Activated T-helper 2 cell treated with anti-CD3 and anti-CD28 coated beads, Interferon-gamma antibody, Interleukin-2, Interleukin-4, amounts not matched to agents 10 μg/mL and 5 μg/mL and 100 μg/mL, durations not matched to agents 14 hours and 24 hours and 36 hours (primary cell): ENCODE measurements at regions not wholly inside any gene's neighbourhood (a gene's known extent, or its start where the extent isn't known, plus 50 kb on each side); places are given as distances from the start of the nearest gene placed in this dataset.
"Not testable (repeated sequence)": the region's sequence is repeated elsewhere in the genome, so short reads cannot be mapped to it uniquely, and the experiment has no call there.

ENCODE experiments used
- DNase-seq: peaks from one replicate; pipeline ENCODE4 v3.0.0; 2021; ENCODE audit warnings: low spot score
- H3K27ac Mint-ChIP-seq: one replicate; pipeline ENCODE4 v1.8.0; 2021; ENCODE audit warnings: mixed read lengths
- H3K27me3 Mint-ChIP-seq: one replicate; pipeline ENCODE4 v1.8.0; 2021; ENCODE audit warnings: low read depth, mixed read lengths
- H3K36me3 Mint-ChIP-seq: one replicate; pipeline ENCODE4 v1.8.0; 2021; ENCODE audit warnings: low read depth, mixed read lengths
- H3K4me1 Mint-ChIP-seq: one replicate; pipeline ENCODE4 v1.8.0; 2021; ENCODE audit warnings: low read depth, mixed read lengths
- H3K4me3 Mint-ChIP-seq: one replicate; pipeline ENCODE4 v1.8.0; 2021; ENCODE audit warnings: low read depth, mild to moderate bottlenecking, moderate library complexity, mixed read lengths
- H3K9me3 Mint-ChIP-seq: one replicate; pipeline ENCODE4 v1.8.0; 2021; ENCODE audit warnings: mixed read lengths
- intact Hi-C: fragments of 100-400 bp; cut with micrococcal nuclease; formaldehyde crosslinking; loops from one replicate; pipeline ENCODE4 v1.15.1; 2023

DNA sequence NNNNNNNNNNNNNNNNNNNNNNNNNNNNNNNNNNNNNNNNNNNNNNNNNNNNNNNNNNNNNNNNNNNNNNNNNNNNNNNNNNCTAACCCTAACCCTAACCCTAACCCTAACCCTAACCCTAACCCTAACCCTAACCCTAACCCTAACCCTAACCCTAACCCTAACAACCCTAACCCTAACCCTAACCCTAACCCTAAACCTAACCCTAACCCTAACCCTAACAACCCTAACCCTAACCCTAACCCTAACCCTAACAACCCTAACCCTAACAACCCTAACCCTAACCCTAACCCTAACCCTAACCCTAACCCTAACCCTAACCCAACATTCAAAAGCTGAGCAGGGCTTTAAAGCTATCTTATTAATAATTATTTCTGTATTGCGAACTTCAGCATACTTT lies 182.5 kb upstream of the FAM20C start:
- H3K9me3 Mint-ChIP-seq, H3K4me3 Mint-ChIP-seq, H3K27me3 Mint-ChIP-seq, DNase-seq, intact Hi-C loops, H3K4me1 Mint-ChIP-seq, H3K27ac Mint-ChIP-seq, H3K36me3 Mint-ChIP-seq: not testable (repeated sequence)

DNA sequence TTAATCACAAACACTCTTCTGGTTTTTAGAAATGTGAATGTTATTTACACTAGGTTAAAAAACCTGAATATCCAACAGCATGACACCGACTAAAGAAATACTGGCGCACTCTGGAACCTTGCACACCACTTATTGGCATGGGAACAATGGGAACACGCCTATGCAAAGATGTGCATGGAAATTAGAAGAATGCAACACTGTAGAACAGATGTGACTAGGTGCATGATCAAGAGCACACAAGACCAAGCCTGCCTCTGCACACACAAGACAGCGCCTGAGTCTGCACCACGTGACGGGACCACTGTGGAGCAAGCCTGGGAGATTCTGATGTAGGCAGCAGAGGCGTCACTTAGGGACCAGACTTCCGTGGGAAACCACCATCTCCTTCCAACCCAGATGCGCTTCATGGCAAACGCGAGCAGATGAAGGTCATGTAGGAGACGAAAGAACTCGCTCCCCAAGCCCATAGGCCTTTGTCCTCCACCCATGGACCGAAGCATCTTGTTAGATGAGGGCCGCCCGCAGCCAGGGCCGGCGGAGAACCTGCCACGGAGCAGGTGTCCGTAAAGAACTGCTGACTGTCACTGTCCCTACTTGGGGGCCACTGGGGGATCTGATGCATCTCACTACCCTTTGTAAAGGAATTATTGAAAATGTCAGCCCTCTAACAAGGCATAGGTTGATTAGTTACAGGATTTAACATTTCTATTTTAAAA lies 159.6 kb upstream of the FAM20C start:
- H3K4me1 Mint-ChIP-seq, H3K27ac Mint-ChIP-seq, H3K27me3 Mint-ChIP-seq, DNase-seq, H3K4me3 Mint-ChIP-seq, intact Hi-C loops, H3K36me3 Mint-ChIP-seq, H3K9me3 Mint-ChIP-seq: not testable (repeated sequence)

DNA sequence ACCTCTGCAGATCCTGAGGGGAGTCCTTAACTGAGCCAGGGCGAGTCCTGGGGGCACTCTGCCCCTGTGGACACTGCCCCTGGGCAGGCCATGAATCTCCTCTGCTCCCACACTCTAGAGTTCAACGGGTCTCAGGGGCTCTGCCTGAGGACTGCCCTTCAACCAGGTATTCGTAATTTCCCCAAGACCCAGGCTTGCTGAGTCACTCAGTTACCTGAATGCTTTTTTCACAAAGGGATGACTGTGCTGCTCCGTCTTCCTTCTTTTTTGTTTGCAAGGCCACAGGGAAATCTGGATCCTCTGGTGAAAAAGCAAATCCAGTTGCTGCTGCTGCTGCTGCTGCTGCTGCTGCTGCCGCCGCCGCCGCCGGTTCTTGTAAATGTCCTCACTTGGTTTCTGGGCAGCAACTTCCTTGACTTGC lies 157.2 kb upstream of the FAM20C start:
- H3K4me1 Mint-ChIP-seq, H3K36me3 Mint-ChIP-seq, DNase-seq, intact Hi-C loops, H3K27me3 Mint-ChIP-seq, H3K27ac Mint-ChIP-seq, H3K9me3 Mint-ChIP-seq, H3K4me3 Mint-ChIP-seq: not testable (repeated sequence)

DNA sequence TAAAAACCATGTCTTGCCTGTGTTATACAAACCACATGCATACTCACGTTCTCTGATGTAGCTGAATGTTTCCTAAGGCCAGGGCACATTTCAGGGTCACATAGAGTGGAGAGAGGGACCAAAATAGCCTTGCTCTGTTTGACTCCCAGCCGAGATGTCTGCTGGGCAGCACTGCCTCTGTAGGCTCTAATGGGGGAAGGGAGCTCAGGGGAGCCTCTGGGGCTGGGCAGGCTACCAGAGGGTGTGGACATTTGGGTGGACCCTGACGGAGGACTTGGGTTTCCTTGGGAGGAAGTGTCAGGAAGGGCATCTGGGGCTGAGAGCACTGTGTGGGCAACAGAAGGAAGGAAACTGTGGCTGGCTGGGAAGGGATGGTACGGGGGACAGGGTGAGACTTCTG lies 155.8 kb upstream of the FAM20C start:
- H3K27ac Mint-ChIP-seq, H3K9me3 Mint-ChIP-seq, H3K36me3 Mint-ChIP-seq, DNase-seq, intact Hi-C loops, H3K4me3 Mint-ChIP-seq, H3K27me3 Mint-ChIP-seq, H3K4me1 Mint-ChIP-seq: not testable (repeated sequence)

GRCh38 chr7:37656-38055 lies 154.7 kb upstream of the FAM20C start:
- H3K9me3 Mint-ChIP-seq, DNase-seq, H3K4me3 Mint-ChIP-seq, H3K4me1 Mint-ChIP-seq, H3K36me3 Mint-ChIP-seq, H3K27me3 Mint-ChIP-seq, H3K27ac Mint-ChIP-seq, intact Hi-C loops: not testable (repeated sequence)

DNA sequence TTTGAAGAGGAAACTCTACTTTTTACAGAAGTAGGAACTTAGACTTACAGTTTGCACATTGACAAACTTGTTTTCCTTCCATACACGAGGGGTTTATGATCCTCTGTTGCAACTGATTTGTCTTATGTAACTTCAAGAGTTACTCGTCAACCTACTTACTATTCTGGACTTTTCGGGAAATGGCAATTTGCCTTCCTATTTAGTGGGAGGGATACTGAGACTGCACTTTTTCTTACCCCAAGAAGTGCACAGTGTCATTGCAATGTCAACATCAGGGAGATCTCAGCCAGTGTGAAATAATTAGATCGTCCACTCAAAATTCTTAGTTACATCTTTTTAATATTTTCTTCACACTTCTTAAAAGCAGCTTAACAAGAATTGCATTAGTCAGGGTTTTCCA lies 153.9 kb upstream of the FAM20C start:
- intact Hi-C loops, DNase-seq, H3K27me3 Mint-ChIP-seq: not testable (repeated sequence)

GRCh38 chr7:39984-40740 lies 152.2 kb upstream of the FAM20C start:
- not testable (repeated sequence) for H3K27me3 Mint-ChIP-seq, H3K4me1 Mint-ChIP-seq, H3K36me3 Mint-ChIP-seq

More for the DNA sequence above, 153.9 kb upstream of the FAM20C start:
- H3K4me1 Mint-ChIP-seq, H3K36me3 Mint-ChIP-seq, H3K4me3 Mint-ChIP-seq, H3K27ac Mint-ChIP-seq, H3K9me3 Mint-ChIP-seq: not testable (repeated sequence)

GRCh38 chr7:40799-41750 lies 151.3 kb upstream of the FAM20C start:
- Mint-ChIP-seq H3K36me3 (no peaks in the 10 kb centered on the region), H3K4me1 (no peaks in the 10 kb centered on the region)

More at GRCh38 chr7:39984-40740, 152.2 kb upstream of the FAM20C start:
- H3K4me3 Mint-ChIP-seq, H3K27ac Mint-ChIP-seq, intact Hi-C loops, DNase-seq, H3K9me3 Mint-ChIP-seq: not testable (repeated sequence)

GRCh38 chr7:41917-42565 lies 150.3 kb upstream of the FAM20C start:
- intact Hi-C loops, result no loop called here
- H3K27me3 Mint-ChIP-seq, result no peaks in the 10 kb centered on the region
- no peak overlapping the region for H3K4me3 Mint-ChIP-seq
- no peaks in the 10 kb centered on the region for H3K4me1 Mint-ChIP-seq
- H3K9me3 Mint-ChIP-seq, result no peaks in the 10 kb centered on the region
- DNase-seq, result no peak
- H3K27ac Mint-ChIP-seq, result no peak overlapping the region
- no peaks in the 10 kb centered on the region for H3K36me3 Mint-ChIP-seq

More at GRCh38 chr7:40799-41750, 151.3 kb upstream of the FAM20C start:
- peak; percentile 5 for DNase-seq
- H3K9me3 Mint-ChIP-seq, result no peaks in the 10 kb centered on the region
- no peak overlapping the region for H3K27ac Mint-ChIP-seq
- intact Hi-C loops, result no loop called here
- no peak overlapping the region for H3K4me3 Mint-ChIP-seq
- no peaks in the 10 kb centered on the region for H3K27me3 Mint-ChIP-seq

- no peak overlapping the region for H3K27ac Mint-ChIP-seq
- no peaks in the 10 kb centered on the region for H3K4me1 Mint-ChIP-seq
- intact Hi-C loops, result no loop called here
- DNase-seq, result peak; percentile 5
- no peaks in the 10 kb centered on the region for H3K36me3 Mint-ChIP-seq
- no peak overlapping the region for H3K4me3 Mint-ChIP-seq
- no peaks in the 10 kb centered on the region for H3K27me3 Mint-ChIP-seq
- H3K9me3 Mint-ChIP-seq, result no peaks in the 10 kb centered on the region
Measured at GRCh38 chr7:43791-44540, 148.4 kb upstream of the FAM20C start.

DNA sequence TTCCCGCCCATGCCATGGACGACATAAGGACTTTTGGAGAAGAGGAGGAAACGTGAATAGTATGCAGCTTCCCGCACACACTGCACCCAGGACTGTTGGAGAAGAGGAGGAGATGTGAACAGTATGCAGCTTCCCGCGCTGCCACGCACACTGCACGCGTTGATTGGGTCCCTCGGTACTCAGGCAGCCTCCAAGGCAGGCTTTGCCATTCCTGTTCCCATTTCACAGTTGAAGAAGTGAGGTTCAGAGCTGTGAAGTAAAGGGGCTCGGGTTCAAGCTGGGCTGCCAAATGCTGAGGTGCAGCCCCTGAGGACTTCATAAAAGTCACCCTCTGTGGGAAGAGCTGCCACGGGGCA lies 147.9 kb upstream of the FAM20C start:
- intact Hi-C loops, result no loop called here

More for the DNA sequence above, 147.9 kb upstream of the FAM20C start:
- Mint-ChIP-seq H3K4me1 (no peaks in the 10 kb centered on the region), H3K27ac (no peak overlapping the region), H3K4me3 (no peak overlapping the region), H3K36me3 (no peaks in the 10 kb centered on the region), H3K27me3 (no peaks in the 10 kb centered on the region), H3K9me3 (no peaks in the 10 kb centered on the region)
- DNase-seq, result peak; percentile 6
